Vagina (tissue), 2 donors: ENCODE measurements at regions not wholly inside any gene's neighbourhood (a gene's known extent, or its start where the extent isn't known, plus 50 kb on each side); places are given as distances from the start of the nearest gene placed in this dataset.

Experiments
- POLR2A ChIP-seq, 2 donors: fragments of 450-650 bp; IDR thresholded peaks; one replicate each; pipeline ENCODE4 v1.6.1; 2017; ENCODE audit warnings: antibody characterized with exemption in 2 of 2, mild to moderate bottlenecking in 2 of 2, moderate library complexity in 2 of 2
- TF ChIP-seq, protein P1 (sequence below), 3 experiments: fragments of 450-650 bp in 2 of 3; fragments of 200-600 bp in 1 of 3; sonication (generic) in 1 of 3; IDR thresholded peaks; one replicate each; pipeline ENCODE4 v1.5.1; 2017 to 2019; ENCODE audit warnings: antibody characterized with exemption in 3 of 3, mild to moderate bottlenecking in 2 of 3, moderate library complexity in 2 of 3

- TF ChIP-seq, protein P1, sequence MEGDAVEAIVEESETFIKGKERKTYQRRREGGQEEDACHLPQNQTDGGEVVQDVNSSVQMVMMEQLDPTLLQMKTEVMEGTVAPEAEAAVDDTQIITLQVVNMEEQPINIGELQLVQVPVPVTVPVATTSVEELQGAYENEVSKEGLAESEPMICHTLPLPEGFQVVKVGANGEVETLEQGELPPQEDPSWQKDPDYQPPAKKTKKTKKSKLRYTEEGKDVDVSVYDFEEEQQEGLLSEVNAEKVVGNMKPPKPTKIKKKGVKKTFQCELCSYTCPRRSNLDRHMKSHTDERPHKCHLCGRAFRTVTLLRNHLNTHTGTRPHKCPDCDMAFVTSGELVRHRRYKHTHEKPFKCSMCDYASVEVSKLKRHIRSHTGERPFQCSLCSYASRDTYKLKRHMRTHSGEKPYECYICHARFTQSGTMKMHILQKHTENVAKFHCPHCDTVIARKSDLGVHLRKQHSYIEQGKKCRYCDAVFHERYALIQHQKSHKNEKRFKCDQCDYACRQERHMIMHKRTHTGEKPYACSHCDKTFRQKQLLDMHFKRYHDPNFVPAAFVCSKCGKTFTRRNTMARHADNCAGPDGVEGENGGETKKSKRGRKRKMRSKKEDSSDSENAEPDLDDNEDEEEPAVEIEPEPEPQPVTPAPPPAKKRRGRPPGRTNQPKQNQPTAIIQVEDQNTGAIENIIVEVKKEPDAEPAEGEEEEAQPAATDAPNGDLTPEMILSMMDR (IDR thresholded peaks at IDR 0.05): no peak
- TF ChIP-seq POLR2A (IDR thresholded peaks at IDR 0.05): no peak
Observed at GRCh38 chr9:84169240-84169639, 171.3 kb downstream of the SLC28A3 start.
